ENCODE measurements at regions not wholly inside any gene's neighbourhood (a gene's known extent, or its start where the extent isn't known, plus 50 kb on each side); places are given as distances from the start of the nearest gene placed in this dataset.
A peak's percentile ranks its signal among the peaks of the same experiment; 100 is the strongest.

GRCh38 chr17:79393358-79394052 lies 217.3 kb downstream of the RBFOX3 start:
- no peaks in the 10 kb centered on the region for H3K9me2 ChIP-seq (replicated peaks; ENCODE audit: low read length)
- no peak overlapping the region for H2AFZ ChIP-seq (ENCODE audit: low read length)
- H3K4me3 ChIP-seq (ENCODE audit: low read length) = no peak overlapping the region
- H3K79me2 ChIP-seq (ENCODE audit: low read length) = no peaks in the 10 kb centered on the region
- no peak overlapping the region for H3K27ac ChIP-seq (ENCODE audit: low read length)
- intact Hi-C loops (cut with micrococcal nuclease) = loop anchor here (1.0 kb wide), 1 partner anchor 205 kb away; no protein-coding TSS in a partner anchor
- no peak overlapping the region for H3K9ac ChIP-seq (ENCODE audit: low read length)
- CTCF ChIA-PET = interaction anchor here (0.6 to 1.1 kb wide), 5 partner anchors 118 to 404 kb away, joined by 3 to 8 read pairs (median 3); no protein-coding TSS in a partner anchor
- H3K36me3 ChIP-seq (ENCODE audit: low read depth, low read length) = no peaks in the 10 kb centered on the region
- H3K27me3 ChIP-seq (ENCODE audit: low read length) = peaks cover 94% of the 10 kb centered on the region
- H4K20me1 ChIP-seq (ENCODE audit: low read length) = no peaks in the 10 kb centered on the region
- ATAC-seq = peak; percentile 81
- POLR2A ChIA-PET (ENCODE audit: unreplicated experiment) = no interaction called here
- H3K9me3 ChIP-seq (ENCODE audit: low read length) = no peaks in the 10 kb centered on the region
- DNase-seq = peak; percentile 91
- no peak overlapping the region for H3K4me2 ChIP-seq (ENCODE audit: low read length)
- no peaks in the 10 kb centered on the region for H3F3A ChIP-seq (ENCODE audit: low read length, unreplicated experiment)
- no TSS peak for BruUV-seq (replicated peaks)
- H3K4me1 ChIP-seq (ENCODE audit: insufficient read depth, low read length) = no peaks in the 10 kb centered on the region
- peak; percentile 98 for TF ChIP-seq CTCF (conservative IDR thresholded peaks at IDR 0.05; ENCODE audit: low read depth, low read length)
- TF ChIP-seq EZH2 (IDR thresholded peaks at IDR 0.05; ENCODE audit: low read length, unreplicated experiment) = no peak

- no peak overlapping the region for H3K4me3 ChIP-seq (ENCODE audit: low read length)
- POLR2A ChIA-PET (ENCODE audit: unreplicated experiment) = no interaction called here
- H3K4me2 ChIP-seq (ENCODE audit: low read length) = no peak overlapping the region
- DNase-seq (no peak), ATAC-seq (no peak)
- no peaks in the 10 kb centered on the region for H3K9me2 ChIP-seq (replicated peaks; ENCODE audit: low read length)
- peaks cover 90% of the 10 kb centered on the region for H3K27me3 ChIP-seq (ENCODE audit: low read length)
- intact Hi-C loops (cut with micrococcal nuclease) = loop anchor here (1.0 kb wide), 1 partner anchor 305 kb away; no protein-coding TSS in a partner anchor
- no peaks in the 10 kb centered on the region for H3K36me3 ChIP-seq (ENCODE audit: low read depth, low read length)
- H3K4me1 ChIP-seq (ENCODE audit: insufficient read depth, low read length) = no peaks in the 10 kb centered on the region
- no peaks in the 10 kb centered on the region for H3F3A ChIP-seq (ENCODE audit: low read length, unreplicated experiment)
- no TSS peak for BruUV-seq (replicated peaks)
- TF ChIP-seq EZH2phosphoT487 (IDR thresholded peaks at IDR 0.05; ENCODE audit: borderline replicate concordance, low read length) = no peak
- no peak for TF ChIP-seq CTCF (conservative IDR thresholded peaks at IDR 0.05; ENCODE audit: low read depth, low read length)
- TF ChIP-seq EZH2 (IDR thresholded peaks at IDR 0.05; ENCODE audit: low read length, unreplicated experiment) = no peak
- no peak overlapping the region for H2AFZ ChIP-seq (ENCODE audit: low read length)
- H3K79me2 ChIP-seq (ENCODE audit: low read length) = no peaks in the 10 kb centered on the region
- no peaks in the 10 kb centered on the region for H4K20me1 ChIP-seq (ENCODE audit: low read length)
- no peak overlapping the region for H3K27ac ChIP-seq (ENCODE audit: low read length)
- no peak overlapping the region for H3K9ac ChIP-seq (ENCODE audit: low read length)
- no peaks in the 10 kb centered on the region for H3K9me3 ChIP-seq (ENCODE audit: low read length)
- CTCF ChIA-PET = interaction anchor here (0.7 to 1.7 kb wide), 6 partner anchors 8 to 347 kb away, joined by 3 to 15 read pairs (median 9); no protein-coding TSS in a partner anchor
Observed at GRCh38 chr17:79392598-79392997, 218.3 kb downstream of the RBFOX3 start.
